Brain microvascular endothelial cell (primary cell): ENCODE measurements at regions not wholly inside any gene's neighbourhood (a gene's known extent, or its start where the extent isn't known, plus 50 kb on each side); places are given as distances from the start of the nearest gene placed in this dataset.

ENCODE experiments used
- DNase-seq: peaks from one replicate; pipeline ENCODE4 v3.0.0-alpha.2; 2020
- H3K27ac ChIP-seq: fragments of 250-450 bp; sonication (Bioruptor Pico); 2 replicates; pipeline ENCODE4 v1.5.1; 2020; ENCODE audit warnings: mild to moderate bottlenecking, moderate library complexity
- H3K27me3 ChIP-seq: fragments of 250-450 bp; sonication (Bioruptor Pico); replicated peaks from 2 replicates; pipeline ENCODE4 v1.5.1; 2020; ENCODE audit warnings: mild to moderate bottlenecking
- H3K36me3 ChIP-seq: fragments of 250-450 bp; sonication (Bioruptor Pico); replicated peaks from 2 replicates; pipeline ENCODE4 v1.5.1; 2020; ENCODE audit warnings: mild to moderate bottlenecking
- H3K4me3 ChIP-seq: 2 replicates; pipeline ENCODE4 v1.5.1; 2011; ENCODE audit warnings: low read depth, mild to moderate bottlenecking, control low read depth, low read length, moderate library complexity
- in situ Hi-C: cut with HindIII; loops from 2 replicates; pipeline ENCODE4 v1.10.0; 2017; ENCODE audit warnings: low sequenced_read_pairs, low pct_ligation_motif_present
- TF ChIP-seq, protein P1 (sequence below): IDR thresholded peaks from 2 replicates; pipeline ENCODE4 v1.5.1; 2011; ENCODE audit warnings: low read depth, mild to moderate bottlenecking, moderate library complexity, low read length, control low read depth, inconsistent platforms; ENCODE audit errors: missing control alignments

DNA sequence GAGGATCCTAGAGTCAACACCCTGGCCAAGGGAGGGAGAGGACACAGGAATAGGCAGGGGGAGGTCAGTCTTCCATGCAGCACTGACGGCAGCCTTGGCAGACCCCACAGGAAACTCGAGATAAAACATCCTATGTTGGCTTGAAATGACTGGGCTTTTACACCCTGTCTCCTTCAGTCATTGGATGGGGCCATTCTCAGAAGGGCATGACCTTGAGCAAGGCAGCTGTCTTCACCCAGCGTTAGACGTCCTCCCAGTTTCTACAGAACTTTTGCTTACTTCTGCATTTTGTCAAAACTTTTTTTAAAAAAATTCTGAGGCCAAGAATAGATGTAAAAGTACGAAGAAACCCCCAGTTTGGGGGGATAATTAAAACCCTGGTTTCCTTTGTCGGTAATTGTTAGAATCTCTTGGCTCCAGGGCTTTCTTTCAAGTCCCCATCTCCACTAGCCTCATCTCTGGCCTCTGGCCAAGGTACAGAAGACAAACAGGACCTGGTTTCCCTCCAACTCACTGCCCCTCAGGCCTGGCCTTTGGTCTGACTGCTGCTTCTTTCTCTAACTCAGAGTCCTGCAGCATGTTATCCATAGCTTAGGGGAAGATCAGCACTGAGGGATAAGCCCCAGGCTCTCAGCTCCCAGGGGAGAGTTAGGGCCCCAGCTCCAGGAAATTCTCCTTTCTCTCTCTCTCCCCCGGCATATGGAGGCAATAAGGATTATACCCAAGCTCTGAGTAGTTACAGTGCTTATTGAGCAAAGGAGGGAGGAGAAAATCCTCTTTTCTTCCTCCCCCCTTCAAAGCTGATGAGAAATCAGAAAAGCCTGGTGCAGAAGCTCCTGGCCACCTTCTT is 51.6 kb upstream of the KCND3 start:
- no peaks in the 10 kb centered on the region for H3K27me3 ChIP-seq
- no peak overlapping the region for H3K4me3 ChIP-seq
- no peak overlapping the region for H3K27ac ChIP-seq
- TF ChIP-seq, protein P1, sequence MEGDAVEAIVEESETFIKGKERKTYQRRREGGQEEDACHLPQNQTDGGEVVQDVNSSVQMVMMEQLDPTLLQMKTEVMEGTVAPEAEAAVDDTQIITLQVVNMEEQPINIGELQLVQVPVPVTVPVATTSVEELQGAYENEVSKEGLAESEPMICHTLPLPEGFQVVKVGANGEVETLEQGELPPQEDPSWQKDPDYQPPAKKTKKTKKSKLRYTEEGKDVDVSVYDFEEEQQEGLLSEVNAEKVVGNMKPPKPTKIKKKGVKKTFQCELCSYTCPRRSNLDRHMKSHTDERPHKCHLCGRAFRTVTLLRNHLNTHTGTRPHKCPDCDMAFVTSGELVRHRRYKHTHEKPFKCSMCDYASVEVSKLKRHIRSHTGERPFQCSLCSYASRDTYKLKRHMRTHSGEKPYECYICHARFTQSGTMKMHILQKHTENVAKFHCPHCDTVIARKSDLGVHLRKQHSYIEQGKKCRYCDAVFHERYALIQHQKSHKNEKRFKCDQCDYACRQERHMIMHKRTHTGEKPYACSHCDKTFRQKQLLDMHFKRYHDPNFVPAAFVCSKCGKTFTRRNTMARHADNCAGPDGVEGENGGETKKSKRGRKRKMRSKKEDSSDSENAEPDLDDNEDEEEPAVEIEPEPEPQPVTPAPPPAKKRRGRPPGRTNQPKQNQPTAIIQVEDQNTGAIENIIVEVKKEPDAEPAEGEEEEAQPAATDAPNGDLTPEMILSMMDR: no peak
- in situ Hi-C loops: no loop called here
- H3K36me3 ChIP-seq: no peaks in the 10 kb centered on the region
- DNase-seq: no peak

- H3K36me3 ChIP-seq: no peaks in the 10 kb centered on the region
- in situ Hi-C loops: no loop called here
- no peak for DNase-seq
- H3K4me3 ChIP-seq: no peak overlapping the region
- no peaks in the 10 kb centered on the region for H3K27me3 ChIP-seq
- H3K27ac ChIP-seq: no peak overlapping the region
- TF ChIP-seq, protein P1: no peak
Observed at GRCh38 chr1:112043901-112044300, 54.4 kb upstream of the KCND3 start.

GRCh38 chr1:112044745-112045144 is 55.3 kb upstream of the KCND3 start:
- Histone ChIP-seq H3K27me3 (no peaks in the 10 kb centered on the region), H3K4me3 (no peak overlapping the region), H3K36me3 (no peaks in the 10 kb centered on the region), H3K27ac (no peak overlapping the region)
- TF ChIP-seq, protein P1: no peak
- no peak for DNase-seq
- in situ Hi-C loops: no loop called here

DNA sequence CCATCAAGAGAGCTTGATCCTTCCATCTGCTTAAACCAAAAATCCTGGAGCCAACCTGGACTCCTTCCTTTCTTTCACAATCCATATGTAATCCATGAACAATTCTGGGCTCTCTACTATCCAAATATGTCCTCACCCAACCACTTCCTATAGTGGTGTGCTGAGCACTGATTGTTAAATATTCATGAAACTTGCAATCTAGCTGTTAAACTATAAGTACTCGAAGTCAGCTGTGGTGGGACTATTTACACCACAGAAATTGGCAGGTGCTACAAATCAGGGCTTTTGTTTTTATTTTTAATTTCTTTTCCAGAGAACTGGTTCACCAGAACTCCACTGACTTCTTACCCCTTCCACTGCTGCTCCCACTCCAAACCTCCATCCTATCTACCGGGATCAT is 57.2 kb upstream of the KCND3 start:
- Histone ChIP-seq H3K27ac (no peak overlapping the region), H3K36me3 (no peaks in the 10 kb centered on the region), H3K4me3 (no peak overlapping the region), H3K27me3 (no peaks in the 10 kb centered on the region)
- in situ Hi-C loops: no loop called here
- TF ChIP-seq, protein P1: no peak
- DNase-seq: no peak

DNA sequence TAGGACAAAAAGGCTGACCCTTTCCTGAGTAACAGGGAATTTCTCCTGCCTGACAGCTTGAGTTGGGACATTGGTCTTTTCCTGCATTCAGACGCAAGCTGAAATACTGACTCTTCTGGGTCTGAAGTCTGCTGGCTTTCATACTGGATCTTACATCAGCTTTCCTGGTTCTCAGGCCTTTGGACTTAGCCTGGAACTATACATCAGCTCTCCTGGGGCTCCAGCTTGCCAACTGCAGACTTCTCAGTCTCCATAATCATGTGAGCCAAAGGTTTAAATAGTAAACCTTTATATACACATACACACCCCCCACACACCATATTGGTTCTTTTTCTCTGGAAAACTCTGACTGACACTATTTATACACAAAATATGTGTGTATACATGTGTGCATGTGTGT is 59.0 kb upstream of the KCND3 start:
- Histone ChIP-seq H3K36me3 (no peaks in the 10 kb centered on the region), H3K4me3 (no peak overlapping the region), H3K27ac (no peak overlapping the region), H3K27me3 (no peaks in the 10 kb centered on the region)
- DNase-seq: no peak
- in situ Hi-C loops: no loop called here
- TF ChIP-seq, protein P1: no peak

- H3K36me3 ChIP-seq: no peaks in the 10 kb centered on the region
- H3K4me3 ChIP-seq: no peak overlapping the region
- H3K27ac ChIP-seq: no peak overlapping the region
- in situ Hi-C loops: no loop called here
- TF ChIP-seq, protein P1: no peak
- no peaks in the 10 kb centered on the region for H3K27me3 ChIP-seq
- no peak for DNase-seq
Observed at GRCh38 chr1:112054510-112054909, 65.0 kb upstream of the KCND3 start.
